T-helper 22 cell (primary cell): ENCODE measurements at regions not wholly inside any gene's neighbourhood (a gene's known extent, or its start where the extent isn't known, plus 50 kb on each side); places are given as distances from the start of the nearest gene placed in this dataset.
A peak's percentile ranks its signal among the peaks of the same experiment; 100 is the strongest.

Source experiments
- DNase-seq: peaks from one replicate; pipeline ENCODE4 v3.0.0-alpha.2; 2020; ENCODE audit warnings: low read depth

DNA sequence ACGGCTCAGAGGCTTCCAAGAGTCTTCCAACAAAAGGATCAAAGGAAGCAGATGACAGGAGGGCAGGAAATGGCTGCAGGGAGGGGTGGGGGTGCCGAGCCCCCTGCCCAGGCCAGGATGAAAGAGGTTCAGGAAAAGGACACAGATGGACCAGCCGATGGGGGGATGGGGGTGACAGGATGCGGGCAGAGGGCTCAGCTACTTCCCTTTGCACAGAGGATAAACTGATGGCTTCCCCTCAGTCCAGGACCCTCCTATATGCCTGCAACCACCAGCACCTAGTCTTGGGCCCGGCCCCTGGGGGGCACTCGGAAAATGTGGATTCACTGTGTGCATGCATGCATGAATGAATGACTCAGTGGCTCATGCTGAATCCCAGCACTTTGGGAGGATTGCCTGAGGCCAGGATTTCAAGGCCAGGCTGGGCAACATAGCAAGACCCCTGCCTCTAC, 148.2 kb downstream of the C9orf50 start:
- no peak for DNase-seq

DNA sequence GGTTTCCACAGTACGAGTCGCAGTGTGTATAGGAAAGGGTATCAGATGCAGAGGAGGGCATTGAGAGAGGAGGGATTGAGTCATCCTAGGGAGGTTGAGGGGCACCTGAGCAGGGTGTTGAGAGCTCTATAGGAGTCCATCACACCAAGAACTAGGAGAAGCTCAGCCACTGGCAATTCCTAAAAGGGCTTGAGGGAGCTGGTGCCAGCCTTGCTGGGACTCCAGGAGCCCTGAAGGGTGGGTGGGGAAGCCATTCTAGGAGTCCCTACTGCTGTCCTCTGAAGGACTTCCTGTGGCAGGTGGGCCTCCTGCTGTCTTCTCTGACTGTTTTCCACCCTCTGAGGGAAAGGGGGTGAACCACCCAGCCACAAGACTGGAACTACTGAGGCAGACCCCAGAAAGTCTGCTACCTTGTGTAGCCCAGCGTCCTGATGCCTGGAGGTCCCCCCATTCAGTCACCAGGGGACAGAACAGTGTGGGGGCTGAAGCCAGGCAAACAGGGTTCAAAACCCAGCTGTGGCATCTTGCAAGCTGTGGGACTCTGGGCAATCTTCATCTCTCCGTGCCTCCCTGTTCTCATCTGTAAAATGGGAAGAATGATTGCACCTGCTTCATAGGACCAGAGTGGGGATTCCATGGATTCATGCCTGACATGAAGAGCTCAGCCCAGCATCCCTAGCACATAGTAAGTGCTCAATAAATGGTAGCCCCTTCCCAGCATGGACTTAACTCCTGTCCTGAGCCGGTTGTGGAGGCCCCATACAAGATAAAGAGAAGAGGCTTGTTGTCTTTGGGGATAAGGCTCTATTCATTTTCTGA, 149.5 kb downstream of the C9orf50 start:
- no peak for DNase-seq

DNA sequence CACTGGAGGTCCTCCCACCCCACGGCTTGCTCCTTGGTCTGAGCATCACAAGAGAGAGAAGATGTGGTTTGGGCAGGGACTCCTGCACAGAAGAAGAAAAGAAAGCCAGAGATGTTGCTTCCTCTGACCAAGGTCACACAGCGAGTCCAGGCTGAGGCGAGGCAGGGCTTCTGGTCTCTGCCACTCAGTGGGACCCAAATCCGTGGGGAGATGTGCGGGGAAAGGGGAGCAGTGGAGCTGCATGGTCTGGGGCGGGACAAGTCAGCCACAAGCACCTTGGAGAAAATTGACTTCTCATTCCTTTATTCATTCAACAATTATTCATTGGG, 150.9 kb downstream of the C9orf50 start:
- no peak for DNase-seq

DNA sequence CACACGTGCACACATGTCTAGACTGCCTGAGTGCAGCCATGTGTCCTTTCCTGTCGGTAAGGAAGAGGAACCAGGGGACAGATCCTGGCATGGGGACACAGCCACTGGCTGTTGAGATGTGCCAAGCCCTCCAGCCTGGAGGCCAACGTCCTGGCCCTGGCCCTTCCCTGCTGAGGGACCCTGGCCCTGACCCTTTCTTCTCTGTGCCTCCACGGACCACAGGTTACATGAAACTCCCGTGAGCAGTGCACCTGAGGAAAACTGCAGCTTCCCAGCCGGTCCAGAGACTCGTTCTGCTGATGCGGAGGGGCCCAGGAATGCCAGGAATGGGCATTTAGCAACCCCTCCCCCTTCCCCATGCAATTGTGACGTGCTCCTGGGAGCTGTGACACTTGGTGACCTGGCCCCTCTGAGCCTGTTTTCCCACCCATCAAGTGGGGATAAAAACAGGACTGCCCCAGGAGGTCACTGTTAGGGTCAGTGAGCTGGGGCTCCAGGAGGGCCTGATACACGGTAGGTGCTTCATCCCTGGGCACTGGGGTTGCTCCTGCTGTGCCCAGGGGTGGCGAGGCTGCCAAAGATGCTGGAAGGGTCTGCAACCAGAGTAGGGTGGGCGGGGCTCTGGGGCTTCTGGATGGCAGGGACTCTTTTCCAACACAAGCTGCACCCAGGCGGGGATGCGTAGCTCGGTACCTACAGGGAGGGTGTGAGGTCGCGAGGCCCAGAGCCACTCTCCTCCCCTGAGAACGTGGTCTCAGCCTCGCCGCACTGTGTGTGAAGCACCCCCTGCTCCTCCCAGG, 151.5 kb downstream of the C9orf50 start:
- no peak for DNase-seq

DNA sequence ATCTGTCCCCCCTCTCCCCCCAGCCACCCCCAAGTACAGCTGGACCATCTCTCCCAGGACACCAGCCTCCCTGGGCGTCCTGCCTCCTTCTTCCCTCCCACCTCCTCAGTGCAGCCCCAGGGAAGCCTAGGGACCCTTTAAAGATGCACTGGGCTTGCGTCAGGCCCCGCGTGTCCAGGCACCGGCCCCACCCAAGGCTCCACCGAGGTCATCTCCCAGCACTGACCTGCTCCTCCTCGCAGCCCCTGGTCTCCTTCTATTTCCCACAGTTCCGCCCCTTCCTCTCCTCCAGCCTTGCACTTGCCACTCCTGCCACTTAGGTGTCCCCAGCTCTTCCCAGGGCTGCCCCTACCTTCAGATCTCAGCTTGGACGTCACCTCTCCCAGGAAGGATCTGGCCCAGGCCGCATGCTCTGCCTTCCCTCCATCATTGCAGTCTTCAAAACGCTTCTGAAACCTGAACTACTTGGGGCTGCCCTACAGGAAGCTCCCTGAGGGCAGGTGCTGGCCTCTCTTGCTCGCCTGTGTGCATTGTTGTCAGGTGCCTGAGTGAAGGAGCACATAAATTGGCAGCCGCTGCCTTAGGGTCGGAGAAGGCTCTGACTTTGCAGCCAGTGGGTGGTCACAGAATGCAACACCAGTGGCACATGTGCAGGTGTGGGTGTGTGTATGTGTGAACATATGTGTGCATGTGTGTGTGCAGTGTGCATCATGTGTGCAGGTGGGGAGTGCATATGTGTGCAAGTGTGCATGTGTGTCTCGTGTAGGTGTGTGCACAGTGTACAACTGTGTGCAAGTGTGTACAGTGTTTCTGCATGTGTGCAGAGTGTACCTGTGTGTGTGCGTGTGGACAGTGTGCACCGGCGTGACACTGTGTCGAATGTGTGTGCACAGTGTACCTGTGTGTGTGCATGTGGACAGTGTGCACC, 152.9 kb downstream of the C9orf50 start:
- DNase-seq: no peak

DNA sequence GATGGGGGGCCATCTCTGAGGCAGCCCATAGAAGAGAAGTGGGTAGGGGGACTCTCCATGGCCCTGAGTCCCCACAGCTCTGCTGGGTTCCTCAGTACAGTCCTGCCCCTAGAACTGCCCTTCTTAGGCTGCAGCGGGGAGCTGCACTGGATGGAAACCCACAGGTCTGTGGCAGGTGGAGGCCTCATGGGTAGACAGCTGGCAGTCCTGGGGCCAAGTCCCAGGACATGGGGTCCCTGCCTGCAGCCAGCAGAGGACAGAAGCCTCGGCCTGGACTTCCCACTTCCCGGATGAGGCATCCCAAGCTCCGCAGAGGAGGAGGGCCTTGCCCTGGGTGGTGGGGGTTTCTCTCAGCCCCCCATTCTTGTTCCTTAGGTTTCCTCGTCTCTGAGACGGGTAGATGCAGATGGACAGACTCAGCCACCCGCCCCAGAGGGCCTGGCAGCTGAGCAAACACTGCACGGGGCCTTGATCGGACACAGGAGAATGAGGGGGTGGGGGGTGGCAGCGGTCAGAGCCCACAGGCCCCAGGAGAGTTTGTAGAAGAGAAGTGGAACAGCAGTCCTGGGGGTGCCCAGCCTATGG, 153.8 kb downstream of the C9orf50 start:
- no peak for DNase-seq

DNA sequence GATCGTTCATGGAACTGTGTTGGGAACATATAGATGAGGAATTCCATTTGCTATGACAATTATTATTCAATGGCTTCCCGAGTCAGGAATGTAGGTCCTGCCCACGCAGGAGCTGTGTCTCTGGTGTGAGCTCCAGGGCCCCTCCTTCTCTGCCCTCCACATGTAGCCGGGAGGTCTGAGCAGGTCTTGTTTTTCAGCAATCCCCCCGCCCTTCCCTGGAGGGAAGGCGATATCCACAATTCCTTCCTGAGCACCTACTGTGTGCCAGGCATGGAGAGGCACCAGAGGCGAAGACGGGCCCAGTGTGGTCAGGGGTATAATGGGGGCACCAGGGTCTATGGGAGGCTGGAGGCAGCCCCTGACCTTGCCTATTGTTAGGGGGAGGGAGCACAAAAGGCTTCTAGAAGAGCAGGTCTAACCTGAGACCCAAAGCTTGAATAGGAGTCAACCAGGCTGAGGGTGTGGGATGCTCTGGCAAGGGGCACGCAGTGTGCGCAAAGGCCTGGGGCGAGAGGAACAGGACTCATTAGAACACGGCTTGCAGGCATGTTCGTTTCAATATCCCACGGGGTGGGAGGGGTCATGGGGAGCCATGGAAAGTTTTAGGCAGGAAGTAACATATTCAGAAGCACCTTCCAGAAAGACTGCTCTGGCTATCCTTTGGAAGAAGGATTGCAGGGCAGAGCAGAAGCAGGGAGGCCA, 154.9 kb downstream of the C9orf50 start:
- no peak for DNase-seq

DNA sequence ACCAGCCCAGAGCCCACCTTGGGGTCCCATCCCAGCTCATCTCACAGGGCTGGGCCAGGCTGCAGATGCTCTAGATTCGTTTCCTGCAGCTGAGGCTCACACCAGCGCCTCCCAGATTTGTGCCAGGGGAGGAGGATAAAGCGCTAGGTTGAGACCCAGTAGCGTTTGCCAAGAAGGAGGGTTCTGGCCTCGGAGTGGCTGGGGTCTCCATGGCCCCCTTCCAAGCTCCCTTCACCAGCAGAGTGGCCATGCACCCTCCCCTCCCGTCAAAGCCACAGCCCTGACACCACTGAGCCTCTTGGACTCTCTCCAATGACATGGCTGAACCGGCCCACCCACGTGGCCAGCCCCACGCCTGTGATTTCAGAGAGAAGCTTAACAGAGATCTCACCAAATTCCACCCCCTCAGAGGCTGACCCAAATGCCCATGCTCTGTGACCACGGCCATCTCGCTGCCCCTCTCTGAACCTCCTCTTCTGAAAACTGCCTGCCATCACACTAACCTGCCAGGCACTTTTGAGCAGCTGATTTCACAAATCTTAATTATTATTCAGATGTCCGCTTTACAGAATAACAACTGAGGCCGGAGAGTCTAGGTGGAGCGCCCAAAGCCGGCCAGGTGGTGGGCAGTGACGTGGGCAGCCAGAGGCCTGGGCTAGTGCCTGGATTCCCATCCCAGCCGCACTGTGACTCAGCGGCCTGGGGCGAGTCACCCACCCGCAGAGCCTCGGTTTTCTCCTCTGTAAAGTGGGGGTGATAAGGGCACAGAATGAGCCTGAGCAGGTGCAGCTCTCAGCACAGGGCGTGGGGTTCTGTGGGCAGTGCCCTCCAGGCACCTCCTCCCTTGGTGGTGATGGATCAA, 155.7 kb downstream of the C9orf50 start:
- no peak for DNase-seq

DNA sequence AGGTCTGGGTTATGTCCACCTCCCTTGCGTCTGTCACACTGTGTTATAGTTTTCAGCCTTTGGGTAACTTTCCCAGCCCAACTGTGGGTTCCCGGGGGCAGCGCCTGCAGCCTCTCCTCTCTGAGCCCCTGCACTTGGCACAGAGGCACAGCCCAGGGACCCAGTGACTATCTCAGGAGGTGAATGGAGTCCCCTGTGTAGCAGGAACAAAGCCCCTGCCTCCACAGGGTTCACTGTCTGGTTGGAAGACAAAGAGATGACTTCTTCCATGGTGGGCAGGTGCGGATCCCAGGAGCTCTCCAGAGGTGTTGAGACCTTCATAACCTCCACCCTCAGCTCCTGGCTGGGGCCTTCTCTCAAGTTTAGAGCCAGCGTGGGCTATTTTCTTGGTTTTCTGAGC, 156.9 kb downstream of the C9orf50 start:
- no peak for DNase-seq

DNA sequence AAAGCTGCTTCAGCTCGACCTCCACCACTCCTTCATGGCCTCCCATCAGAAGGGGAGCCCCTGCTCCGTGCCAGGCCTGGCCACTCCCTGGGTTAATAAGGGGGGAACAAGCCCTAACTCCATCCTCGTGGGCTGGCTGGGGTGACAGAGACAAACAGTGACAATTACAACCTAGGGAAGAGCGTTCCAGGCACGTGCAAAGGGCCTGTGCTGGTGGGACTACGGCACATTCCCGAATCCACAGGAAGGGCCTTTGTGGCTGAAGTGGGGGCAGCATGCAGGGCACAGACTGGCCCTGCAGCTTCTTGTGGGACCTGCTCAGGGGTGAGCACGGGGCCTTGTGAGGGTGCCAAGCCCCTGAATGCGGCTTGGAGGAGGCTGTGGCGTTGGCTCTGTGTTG, 157.4 kb downstream of the C9orf50 start:
- no peak for DNase-seq

DNA sequence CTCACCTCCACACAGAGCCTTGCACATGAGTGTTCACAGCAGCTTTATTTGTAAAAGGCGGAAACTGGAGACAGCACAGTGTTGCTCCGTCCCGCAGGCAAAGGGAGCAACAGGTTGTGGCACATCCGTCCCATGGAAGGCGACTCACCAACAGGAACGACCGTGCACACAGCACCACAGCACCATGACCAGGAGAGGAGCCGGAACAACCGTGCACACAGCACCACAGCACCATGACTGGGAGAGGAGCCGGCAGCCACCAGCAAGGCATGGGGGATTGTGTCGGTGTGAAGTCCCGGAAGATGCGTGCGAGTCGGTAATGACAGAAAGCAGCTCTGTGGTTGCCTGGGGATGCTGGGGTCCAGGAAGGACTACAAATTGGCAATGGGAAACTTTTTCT, 158.5 kb downstream of the C9orf50 start:
- no peak for DNase-seq

DNA sequence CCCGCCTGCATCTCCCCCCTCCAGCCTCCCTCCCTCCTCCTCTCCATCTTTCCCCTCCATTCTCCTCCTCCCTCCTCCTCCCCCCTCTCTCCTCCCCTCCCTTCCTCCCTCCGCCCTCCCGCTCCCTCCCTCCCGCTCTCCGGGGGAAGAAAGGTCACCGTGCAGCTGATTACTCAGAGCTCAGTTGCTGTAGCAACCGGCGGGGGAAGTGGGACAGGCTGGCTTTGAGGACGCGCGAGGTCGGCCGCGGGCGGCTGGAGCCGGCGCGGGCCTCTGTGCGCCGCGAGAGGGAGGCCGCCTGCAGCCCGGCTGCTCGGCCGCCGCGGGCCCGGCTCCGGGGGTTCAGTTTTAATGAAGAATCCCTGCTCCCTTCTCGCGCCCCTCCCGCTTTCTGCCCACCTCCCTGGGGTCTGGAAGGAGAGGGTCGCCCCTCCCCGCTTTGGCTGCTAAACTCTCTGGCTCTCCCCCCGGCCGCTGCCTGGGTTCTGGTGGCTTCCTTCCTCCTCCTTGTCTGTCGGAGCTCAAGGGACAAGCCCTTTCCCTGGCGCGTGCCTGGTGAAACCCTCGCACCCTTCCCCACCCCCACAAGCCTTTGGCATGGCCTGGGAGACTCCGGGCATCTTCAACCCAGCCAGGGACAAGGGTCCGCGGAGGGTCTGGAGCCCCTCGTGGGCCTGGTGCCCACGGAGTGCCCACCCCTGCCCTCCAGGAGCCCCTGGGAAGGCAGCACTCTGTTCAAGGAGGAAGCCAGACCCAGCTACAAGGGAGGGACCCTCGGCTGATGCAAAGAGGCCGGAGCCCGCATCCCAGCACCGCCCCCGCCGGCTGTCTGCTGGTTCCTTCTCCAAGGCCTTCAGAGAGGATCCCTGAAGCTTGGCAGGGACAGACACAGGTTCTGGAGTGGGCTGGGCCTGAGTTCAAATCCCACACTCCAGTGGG, 160.3 kb downstream of the C9orf50 start:
- DNase-seq: peak; percentile 87

DNA sequence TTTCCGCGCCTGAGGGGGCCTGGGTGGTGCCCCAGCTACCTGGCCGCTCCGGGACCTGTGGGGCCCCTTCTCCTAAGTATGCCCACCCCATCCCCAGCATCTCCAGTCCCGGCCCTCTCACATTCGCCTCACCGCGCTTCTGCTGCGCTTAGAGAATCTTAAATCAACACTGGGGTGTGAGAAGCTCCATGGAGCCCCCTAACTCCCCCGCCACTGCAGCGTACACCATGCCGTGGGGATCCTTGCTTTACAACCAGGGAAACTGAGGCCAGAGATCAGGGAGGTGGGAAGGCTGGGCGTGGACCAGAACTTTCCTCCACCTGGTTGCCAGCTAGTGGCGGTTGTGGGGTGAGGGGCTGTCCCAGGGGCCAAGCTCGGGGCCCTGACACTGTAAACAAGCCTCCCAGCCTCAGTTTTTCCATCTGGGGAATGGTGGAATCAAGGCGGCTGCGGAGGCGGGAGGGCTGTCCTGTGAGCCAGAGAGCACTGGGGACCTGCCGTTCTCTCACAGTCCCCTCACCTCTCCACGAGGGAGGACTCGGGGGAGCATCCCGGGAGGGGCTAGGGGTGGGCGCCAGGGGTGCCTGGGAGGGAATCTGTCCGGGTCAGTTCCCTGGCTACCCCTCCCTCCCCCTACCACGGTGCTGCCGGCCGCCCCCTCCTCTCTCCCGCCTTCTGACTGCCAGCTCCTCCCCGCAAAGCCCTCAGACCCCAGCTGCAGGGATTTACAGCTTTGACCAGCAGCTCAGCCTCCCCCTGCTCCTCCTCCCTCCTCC, 161.2 kb downstream of the C9orf50 start:
- DNase-seq: no peak

DNA sequence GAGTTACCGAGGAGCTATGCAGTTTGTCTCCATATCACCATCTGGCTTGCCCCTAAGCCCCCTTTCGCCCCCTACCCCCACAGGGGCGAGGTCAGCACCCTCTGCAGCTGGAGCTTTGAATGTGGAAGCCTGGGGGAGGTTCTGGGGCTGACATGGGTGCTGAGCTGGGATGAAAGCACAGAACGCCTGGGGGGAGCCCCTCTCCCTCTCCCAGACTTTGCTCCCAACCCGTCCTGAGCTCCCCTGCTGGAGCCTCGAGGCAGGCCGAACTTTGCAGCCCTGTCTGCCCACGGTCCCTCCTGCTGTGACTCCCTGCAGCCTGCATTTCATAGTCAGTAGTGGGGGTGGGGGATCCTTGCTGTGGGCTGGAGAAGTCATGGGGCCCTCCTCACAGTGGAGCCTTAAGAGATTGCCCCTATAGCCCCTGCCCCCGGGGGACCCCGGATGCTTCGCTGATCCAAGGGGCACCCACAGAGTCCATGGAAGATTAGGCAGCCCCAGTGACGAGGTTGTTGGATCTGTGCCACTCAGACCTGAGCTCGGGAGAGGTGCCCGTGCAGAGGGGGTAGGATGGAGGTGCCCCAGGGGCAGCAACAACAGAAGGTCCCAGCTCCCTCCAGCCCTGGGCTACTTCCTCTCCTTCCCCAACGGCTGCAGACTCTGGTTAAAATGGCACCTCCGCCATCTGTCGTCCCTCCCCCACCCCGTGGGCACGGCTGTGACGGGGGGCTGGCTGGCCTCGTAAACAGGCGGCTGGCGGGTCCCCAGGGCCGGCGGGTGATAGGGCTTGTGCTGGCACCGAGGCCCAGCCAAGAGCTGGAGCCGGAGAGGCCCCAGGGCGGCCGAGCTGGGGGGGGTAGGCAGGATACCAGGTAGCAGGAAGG, 162.0 kb downstream of the C9orf50 start:
- DNase-seq: no peak

DNA sequence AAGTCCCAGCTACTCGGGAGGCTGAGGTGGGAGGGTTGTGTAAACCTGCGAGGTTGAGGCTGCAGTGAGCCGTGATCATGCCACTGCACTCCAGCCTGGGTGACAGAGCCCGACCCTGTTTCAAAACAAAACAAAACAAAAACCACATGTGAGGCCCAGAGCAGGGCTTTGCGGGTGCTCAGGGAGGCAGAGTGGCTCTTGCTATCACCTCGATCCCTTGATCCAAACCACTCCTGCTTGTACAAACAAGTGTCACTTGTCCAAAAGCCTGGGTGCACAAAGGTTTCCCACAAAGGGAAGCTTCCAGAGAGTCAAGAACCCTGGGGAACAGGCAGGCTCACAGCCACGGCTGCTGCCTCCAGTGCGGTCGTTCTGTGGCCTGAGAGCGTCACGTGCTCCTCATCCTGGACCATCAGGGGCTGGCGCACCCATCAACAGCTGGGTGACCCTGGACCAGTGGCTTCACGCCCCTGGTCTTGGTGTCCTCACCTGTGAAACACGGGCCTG, 162.7 kb downstream of the C9orf50 start:
- peak; percentile 55 for DNase-seq

DNA sequence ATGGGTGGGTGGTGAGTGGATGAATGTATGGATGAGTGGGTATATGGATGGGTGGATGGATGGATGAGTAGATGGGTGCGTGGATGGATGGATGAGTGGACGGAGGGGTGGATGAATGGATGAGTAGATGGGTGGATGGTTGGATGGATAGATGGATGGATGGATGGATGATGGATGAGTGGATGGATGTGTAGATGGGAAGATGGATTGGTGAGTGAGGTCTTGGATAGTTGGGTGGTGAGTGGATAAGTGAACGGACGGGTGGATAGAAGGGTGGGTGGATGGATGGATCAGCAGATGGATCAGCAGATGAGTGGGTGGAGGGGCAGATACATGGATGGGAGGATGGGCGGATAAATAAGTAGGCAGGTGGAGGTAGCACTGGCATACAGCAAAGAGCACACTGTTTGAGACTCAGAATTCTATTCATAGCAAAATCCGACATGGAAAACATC, 163.5 kb downstream of the C9orf50 start:
- no peak for DNase-seq
